T1000 (cell line): ENCODE measurements at regions not wholly inside any gene's neighbourhood (a gene's known extent, or its start where the extent isn't known, plus 50 kb on each side); places are given as distances from the start of the nearest gene placed in this dataset.
"Not testable (repeated sequence)": the region's sequence is repeated elsewhere in the genome, so short reads cannot be mapped to it uniquely, and the experiment has no call there.

ENCODE experiments used
- DNase-seq: peaks from one replicate; lab custom pipeline; 2025; ENCODE audit warnings: mixed read lengths; lab: John Stamatoyannopoulos, UW

GRCh38 chr6:19156443-19156842 is 680.7 kb upstream of the ID4 start:
- no peak for DNase-seq

GRCh38 chr6:19157486-19157885 is 679.7 kb upstream of the ID4 start:
- DNase-seq: no peak

GRCh38 chr6:19158586-19158985 is 678.6 kb upstream of the ID4 start:
- no peak for DNase-seq

GRCh38 chr6:19159089-19159488 is 678.1 kb upstream of the ID4 start:
- no peak for DNase-seq

- DNase-seq: no peak
Observed at GRCh38 chr6:19159561-19159960, 677.6 kb upstream of the ID4 start.

- no peak for DNase-seq
Observed at GRCh38 chr6:19160081-19160730, 677.0 kb upstream of the ID4 start.

- DNase-seq: no peak
Observed at GRCh38 chr6:19167251-19167650, 669.9 kb upstream of the ID4 start.

- no peak for DNase-seq
Observed at GRCh38 chr6:19169366-19169765, 667.8 kb upstream of the ID4 start.

- DNase-seq: no peak
Observed at GRCh38 chr6:19175023-19175422, 662.1 kb upstream of the ID4 start.

- no peak for DNase-seq
Observed at GRCh38 chr6:19180348-19181072, 656.7 kb upstream of the ID4 start.

- DNase-seq: no peak
Observed at GRCh38 chr6:19181211-19181610, 656.0 kb upstream of the ID4 start.

GRCh38 chr6:19193624-19194023 is 643.5 kb upstream of the ID4 start:
- no peak for DNase-seq

GRCh38 chr6:19204445-19204844 is 632.7 kb upstream of the ID4 start:
- DNase-seq: no peak

GRCh38 chr6:19205076-19205475 is 632.1 kb upstream of the ID4 start:
- no peak for DNase-seq

- no peak for DNase-seq
Observed at GRCh38 chr6:19209202-19209601, 628.0 kb upstream of the ID4 start.

- no peak for DNase-seq
Observed at GRCh38 chr6:19210849-19211590, 626.1 kb upstream of the ID4 start.

- no peak for DNase-seq
Observed at GRCh38 chr6:19214231-19214630, 622.9 kb upstream of the ID4 start.

- DNase-seq: no peak
Observed at GRCh38 chr6:19219931-19220330, 617.2 kb upstream of the ID4 start.

GRCh38 chr6:19231878-19232561 is 605.1 kb upstream of the ID4 start:
- DNase-seq: no peak

- no peak for DNase-seq
Observed at GRCh38 chr6:19245656-19246055, 591.5 kb upstream of the ID4 start.

- DNase-seq: not testable (repeated sequence)
Observed at GRCh38 chr6:19247181-19247580, 590.0 kb upstream of the ID4 start.

- DNase-seq: not testable (repeated sequence)
Observed at GRCh38 chr6:19256123-19256522, 581.0 kb upstream of the ID4 start.

GRCh38 chr6:19261642-19262041 is 575.5 kb upstream of the ID4 start:
- DNase-seq: no peak
